ENCODE measurements at regions not wholly inside any gene's neighbourhood (a gene's known extent, or its start where the extent isn't known, plus 50 kb on each side); places are given as distances from the start of the nearest gene placed in this dataset.

DNA sequence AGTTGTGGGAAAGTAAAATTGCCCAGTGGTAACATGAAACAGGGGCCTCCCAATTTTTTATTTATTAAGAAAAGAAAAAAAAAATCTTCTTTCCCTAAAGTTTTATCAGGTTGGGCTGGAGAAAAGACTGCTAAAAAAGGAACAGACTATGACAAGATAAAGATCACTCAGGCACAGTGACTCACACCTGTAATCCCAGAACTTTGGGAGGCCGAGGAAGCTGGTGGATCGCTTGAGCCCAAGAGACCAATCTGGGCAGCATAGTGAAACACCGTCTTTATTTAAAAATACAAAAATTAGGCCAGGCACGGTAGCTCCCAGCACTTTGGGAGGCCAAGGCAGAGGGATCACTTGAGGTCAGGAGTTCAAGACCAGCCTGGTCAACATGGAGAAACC, 312.5 kb downstream of the CETN3 start:
- Histone ChIP-seq H3K4me3 (ENCODE audit: low read depth, low read length, poor library complexity, severe bottlenecking) (no peak overlapping the region), H3K36me3 (ENCODE audit: insufficient read depth, low read length) (no peaks in the 10 kb centered on the region), H3K4me2 (ENCODE audit: low read length) (no peak overlapping the region), H3K79me2 (ENCODE audit: insufficient read depth, low read depth, low read length) (no peaks in the 10 kb centered on the region), H3K27ac (ENCODE audit: low read depth, low read length, poor library complexity, severe bottlenecking) (no peak overlapping the region), H3K9me3 (ENCODE audit: low read length) (no peaks in the 10 kb centered on the region), H3K4me1 (ENCODE audit: insufficient read depth, low read length, poor library complexity, severe bottlenecking) (no peaks in the 10 kb centered on the region), H4K20me1 (ENCODE audit: insufficient read depth, low read length) (no peaks in the 10 kb centered on the region), H2AFZ (ENCODE audit: low read length) (no peak overlapping the region), H3K9me2 (ENCODE audit: insufficient read depth, low read length) (no peaks in the 10 kb centered on the region)
- POLR2A ChIA-PET: no interaction called here
- intact Hi-C loops (cut with micrococcal nuclease; ENCODE audit: unreplicated experiment): no loop called here
- DNase-seq (ENCODE audit: low spot score): no peak
- CTCF ChIA-PET (ENCODE audit: unreplicated experiment): no interaction called here
- TF ChIP-seq EZH2phosphoT487 (IDR thresholded peaks at IDR 0.05; ENCODE audit: borderline replicate concordance, low read depth, low read length): no peak
- TF ChIP-seq, protein P1, sequence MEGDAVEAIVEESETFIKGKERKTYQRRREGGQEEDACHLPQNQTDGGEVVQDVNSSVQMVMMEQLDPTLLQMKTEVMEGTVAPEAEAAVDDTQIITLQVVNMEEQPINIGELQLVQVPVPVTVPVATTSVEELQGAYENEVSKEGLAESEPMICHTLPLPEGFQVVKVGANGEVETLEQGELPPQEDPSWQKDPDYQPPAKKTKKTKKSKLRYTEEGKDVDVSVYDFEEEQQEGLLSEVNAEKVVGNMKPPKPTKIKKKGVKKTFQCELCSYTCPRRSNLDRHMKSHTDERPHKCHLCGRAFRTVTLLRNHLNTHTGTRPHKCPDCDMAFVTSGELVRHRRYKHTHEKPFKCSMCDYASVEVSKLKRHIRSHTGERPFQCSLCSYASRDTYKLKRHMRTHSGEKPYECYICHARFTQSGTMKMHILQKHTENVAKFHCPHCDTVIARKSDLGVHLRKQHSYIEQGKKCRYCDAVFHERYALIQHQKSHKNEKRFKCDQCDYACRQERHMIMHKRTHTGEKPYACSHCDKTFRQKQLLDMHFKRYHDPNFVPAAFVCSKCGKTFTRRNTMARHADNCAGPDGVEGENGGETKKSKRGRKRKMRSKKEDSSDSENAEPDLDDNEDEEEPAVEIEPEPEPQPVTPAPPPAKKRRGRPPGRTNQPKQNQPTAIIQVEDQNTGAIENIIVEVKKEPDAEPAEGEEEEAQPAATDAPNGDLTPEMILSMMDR (conservative IDR thresholded peaks at IDR 0.05; ENCODE audit: low read length): no peak
- BruUV-seq (replicated peaks): no TSS peak

- no peak for DNase-seq (ENCODE audit: low spot score)
- H2AFZ ChIP-seq (ENCODE audit: low read length): no peak overlapping the region
- BruUV-seq (replicated peaks): no TSS peak
- CTCF ChIA-PET (ENCODE audit: unreplicated experiment): no interaction called here
- POLR2A ChIA-PET: no interaction called here
- no peak overlapping the region for H3K4me3 ChIP-seq (ENCODE audit: low read depth, low read length, poor library complexity, severe bottlenecking)
- TF ChIP-seq, protein P1 (conservative IDR thresholded peaks at IDR 0.05; ENCODE audit: low read length): no peak
- no peak for TF ChIP-seq EZH2phosphoT487 (IDR thresholded peaks at IDR 0.05; ENCODE audit: borderline replicate concordance, low read depth, low read length)
- no peak overlapping the region for H3K4me2 ChIP-seq (ENCODE audit: low read length)
- no peaks in the 10 kb centered on the region for H3K4me1 ChIP-seq (ENCODE audit: insufficient read depth, low read length, poor library complexity, severe bottlenecking)
- intact Hi-C loops (cut with micrococcal nuclease; ENCODE audit: unreplicated experiment): no loop called here
- H3K36me3 ChIP-seq (ENCODE audit: insufficient read depth, low read length): no peaks in the 10 kb centered on the region
- H4K20me1 ChIP-seq (ENCODE audit: insufficient read depth, low read length): no peaks in the 10 kb centered on the region
- no peaks in the 10 kb centered on the region for H3K79me2 ChIP-seq (ENCODE audit: insufficient read depth, low read depth, low read length)
- no peaks in the 10 kb centered on the region for H3K9me2 ChIP-seq (ENCODE audit: insufficient read depth, low read length)
- no peaks in the 10 kb centered on the region for H3K9me3 ChIP-seq (ENCODE audit: low read length)
- no peak overlapping the region for H3K27ac ChIP-seq (ENCODE audit: low read depth, low read length, poor library complexity, severe bottlenecking)
These were observed 313.0 kb downstream of the CETN3 start for GRCh38 chr5:90096415-90097081.

DNA sequence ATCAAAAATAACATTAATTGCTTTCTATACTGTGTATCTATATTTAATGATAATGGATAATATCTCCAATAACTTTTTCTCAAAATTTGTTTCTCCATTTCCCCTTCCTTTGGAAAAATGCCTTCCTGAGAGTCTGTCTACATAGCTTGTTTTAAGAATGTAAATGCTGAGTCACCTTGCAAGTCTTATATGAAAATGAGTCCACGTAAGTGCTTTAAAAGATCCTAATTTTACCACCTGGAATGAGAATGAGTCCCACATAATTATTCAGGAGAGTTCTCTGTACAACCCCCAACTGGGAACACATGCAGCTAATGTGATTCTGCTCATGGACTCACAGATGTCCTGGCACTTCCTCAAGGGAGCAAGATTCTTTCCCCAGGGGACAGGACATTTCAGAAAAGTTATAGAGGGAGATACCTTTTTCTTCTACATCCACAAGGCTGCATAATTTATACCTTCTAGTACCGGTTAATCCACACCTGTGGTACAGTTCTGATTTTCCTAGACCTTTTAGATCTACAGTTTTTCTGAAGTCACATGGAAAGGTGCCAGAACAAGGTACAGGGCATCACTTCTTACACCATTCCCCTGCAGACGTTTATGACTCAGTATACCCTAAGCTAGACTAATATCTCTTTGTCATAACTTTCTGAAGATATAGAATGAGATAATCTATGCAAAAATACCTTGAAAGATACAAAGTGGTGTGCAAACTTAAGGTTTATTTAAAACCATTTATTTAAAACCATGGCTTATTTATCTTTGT, 314.1 kb downstream of the CETN3 start:
- POLR2A ChIA-PET: no interaction called here
- H3K9me3 ChIP-seq (ENCODE audit: low read length): no peaks in the 10 kb centered on the region
- H3K36me3 ChIP-seq (ENCODE audit: insufficient read depth, low read length): no peaks in the 10 kb centered on the region
- no peak for DNase-seq (ENCODE audit: low spot score)
- H3K4me2 ChIP-seq (ENCODE audit: low read length): no peak overlapping the region
- no peak overlapping the region for H2AFZ ChIP-seq (ENCODE audit: low read length)
- no peaks in the 10 kb centered on the region for H3K79me2 ChIP-seq (ENCODE audit: insufficient read depth, low read depth, low read length)
- no peaks in the 10 kb centered on the region for H3K4me1 ChIP-seq (ENCODE audit: insufficient read depth, low read length, poor library complexity, severe bottlenecking)
- no TSS peak for BruUV-seq (replicated peaks)
- CTCF ChIA-PET (ENCODE audit: unreplicated experiment): no interaction called here
- intact Hi-C loops (cut with micrococcal nuclease; ENCODE audit: unreplicated experiment): no loop called here
- H3K4me3 ChIP-seq (ENCODE audit: low read depth, low read length, poor library complexity, severe bottlenecking): no peak overlapping the region
- H3K27ac ChIP-seq (ENCODE audit: low read depth, low read length, poor library complexity, severe bottlenecking): no peak overlapping the region
- TF ChIP-seq EZH2phosphoT487 (IDR thresholded peaks at IDR 0.05; ENCODE audit: borderline replicate concordance, low read depth, low read length): no peak
- TF ChIP-seq, protein P1 (conservative IDR thresholded peaks at IDR 0.05; ENCODE audit: low read length): no peak
- H4K20me1 ChIP-seq (ENCODE audit: insufficient read depth, low read length): no peaks in the 10 kb centered on the region
- no peaks in the 10 kb centered on the region for H3K9me2 ChIP-seq (ENCODE audit: insufficient read depth, low read length)

All from OCI-LY7 (cell line).